IPS DF 4.7 (cell line): ENCODE measurements at regions not wholly inside any gene's neighbourhood (a gene's known extent, or its start where the extent isn't known, plus 50 kb on each side); places are given as distances from the start of the nearest gene placed in this dataset.

Source experiments
- DNase-seq: peaks from one replicate; pipeline ENCODE4 v3.0.0-alpha.2; 2013; ENCODE audit warnings: low spot score; ENCODE audit errors: extremely low read depth

DNA sequence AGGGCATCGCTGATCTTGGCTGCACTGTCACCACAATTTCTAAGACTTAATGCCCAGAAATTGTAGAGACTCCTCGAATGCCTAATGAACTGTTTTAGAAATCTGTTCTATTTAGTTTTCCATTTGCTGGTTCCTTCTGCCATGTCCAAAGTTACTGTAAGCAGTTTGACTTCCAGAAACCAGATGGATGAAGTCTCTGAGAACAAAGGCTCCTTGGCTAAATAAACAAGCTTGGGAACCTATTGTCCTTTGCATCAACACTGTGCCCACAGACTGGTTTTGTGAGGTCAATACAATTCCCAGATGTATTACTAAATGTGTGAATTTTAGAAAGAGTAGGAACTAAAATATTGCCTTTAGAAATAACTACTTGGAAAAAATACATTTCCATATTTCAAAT lies 600.2 kb downstream of the NYAP2 start:
- DNase-seq: no peak

DNA sequence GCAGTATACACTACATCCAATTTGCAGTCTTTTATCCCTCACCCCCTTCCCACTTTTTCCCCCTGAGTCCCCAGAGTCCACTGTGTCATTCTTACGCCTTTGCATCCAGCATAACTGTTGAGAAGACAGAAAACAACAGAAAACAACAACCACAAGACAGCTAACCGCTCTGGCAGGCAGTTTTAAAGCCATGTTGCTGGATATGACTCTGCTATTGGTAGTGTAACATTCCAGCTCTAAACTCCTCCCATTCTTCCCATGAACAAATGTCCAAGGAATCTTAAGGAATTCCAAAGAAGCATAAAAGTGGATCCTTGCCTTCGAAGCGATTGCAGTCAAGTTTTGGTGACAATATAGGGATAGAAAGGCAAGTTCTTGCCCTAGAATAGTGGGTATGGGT lies 599.1 kb downstream of the NYAP2 start:
- no peak for DNase-seq

DNA sequence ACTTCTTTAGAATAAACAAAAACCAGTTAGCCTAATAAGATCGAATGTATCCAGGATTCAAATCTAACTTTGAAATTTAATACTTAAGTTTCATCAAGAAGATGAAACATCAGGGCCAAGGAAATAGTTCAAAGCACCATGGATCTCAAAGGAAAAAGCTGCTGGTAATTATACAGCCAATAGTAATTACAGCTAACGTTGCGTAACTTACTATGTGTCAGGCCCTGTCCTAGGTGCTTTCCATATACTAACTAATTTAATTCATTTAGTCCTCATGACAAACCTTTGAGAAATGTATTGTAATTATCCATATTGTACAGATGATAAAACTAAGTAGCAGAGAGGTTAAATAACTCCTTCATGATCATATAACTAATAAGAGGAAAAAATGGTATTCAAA lies 598.6 kb downstream of the NYAP2 start:
- no peak for DNase-seq

DNA sequence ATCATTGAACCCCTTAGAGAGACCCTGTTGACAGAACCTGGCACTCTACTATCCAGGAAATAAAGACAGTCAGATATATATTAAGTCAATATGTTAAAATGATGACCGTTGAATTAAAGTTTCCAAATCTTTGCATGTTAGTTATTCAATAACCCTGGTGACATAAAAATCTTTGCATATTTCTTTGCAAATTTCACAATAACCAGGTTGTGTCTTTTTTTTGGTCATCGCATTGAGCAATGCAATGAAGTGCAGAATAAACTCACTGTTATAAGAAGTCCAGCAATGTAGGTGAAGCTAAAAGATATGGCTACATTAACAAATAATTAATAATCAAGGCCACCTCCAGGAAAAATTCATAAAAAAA lies 596.9 kb downstream of the NYAP2 start:
- no peak for DNase-seq

DNA sequence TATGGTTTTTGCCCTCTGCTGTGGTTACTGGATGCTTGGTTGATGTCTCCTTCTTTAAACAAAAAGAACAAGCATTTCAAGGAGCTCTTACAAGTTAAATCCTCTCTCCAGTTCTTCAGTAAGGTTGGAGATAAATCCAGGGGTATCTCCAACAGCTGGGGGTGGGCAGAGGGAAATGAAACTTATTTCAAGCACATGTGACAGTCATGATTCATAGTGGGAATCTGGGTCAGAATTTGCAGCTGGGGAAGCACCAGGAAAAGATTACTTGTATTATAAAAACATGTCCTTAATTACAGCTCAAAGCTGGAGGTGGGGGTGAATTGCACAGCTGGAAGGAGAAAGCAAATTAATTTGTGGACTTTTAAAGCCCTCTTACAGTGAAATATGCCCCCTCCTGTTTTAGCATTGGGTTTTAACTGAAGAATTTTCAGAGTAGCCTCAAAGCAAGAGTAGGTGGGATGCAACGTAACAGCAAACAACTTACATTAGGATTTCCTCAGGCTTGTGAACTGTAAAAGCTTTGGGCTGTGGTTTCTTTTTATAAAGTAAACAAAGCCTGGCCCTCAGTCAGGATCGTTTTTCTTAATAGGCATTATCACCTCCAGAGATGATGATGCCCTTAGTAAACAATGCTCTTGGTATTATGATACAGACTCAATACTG lies 596.4 kb downstream of the NYAP2 start:
- DNase-seq: no peak

DNA sequence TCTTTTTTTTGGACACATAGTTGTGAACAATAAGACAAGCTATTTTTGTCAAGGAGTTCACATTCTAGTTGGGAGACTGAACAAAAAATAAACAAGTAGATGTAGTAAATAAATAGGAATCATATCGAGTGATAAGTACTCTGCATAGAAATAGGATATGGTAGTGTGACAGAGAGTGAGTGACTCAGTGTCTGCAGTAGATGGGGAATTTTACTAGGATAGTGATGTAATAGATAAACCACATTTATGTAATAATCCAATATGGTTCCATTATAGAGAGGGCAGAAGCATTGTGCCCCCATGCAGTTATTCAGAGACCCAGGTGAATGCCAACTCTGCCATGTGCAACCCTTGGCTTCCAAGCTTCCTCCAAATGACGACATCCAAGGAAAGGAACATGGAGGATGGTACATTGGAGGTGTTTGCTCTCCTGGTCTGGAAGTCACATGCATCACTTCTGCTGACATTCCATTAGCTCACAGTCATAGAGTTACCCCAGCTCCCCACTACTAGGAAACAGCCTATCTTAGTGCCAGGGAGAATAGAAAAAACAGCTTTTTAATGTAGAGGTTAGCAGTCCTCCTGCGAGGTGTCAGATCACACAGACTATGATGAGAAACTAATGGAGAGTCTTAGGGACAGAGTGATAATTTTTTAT lies 595.4 kb downstream of the NYAP2 start:
- no peak for DNase-seq

DNA sequence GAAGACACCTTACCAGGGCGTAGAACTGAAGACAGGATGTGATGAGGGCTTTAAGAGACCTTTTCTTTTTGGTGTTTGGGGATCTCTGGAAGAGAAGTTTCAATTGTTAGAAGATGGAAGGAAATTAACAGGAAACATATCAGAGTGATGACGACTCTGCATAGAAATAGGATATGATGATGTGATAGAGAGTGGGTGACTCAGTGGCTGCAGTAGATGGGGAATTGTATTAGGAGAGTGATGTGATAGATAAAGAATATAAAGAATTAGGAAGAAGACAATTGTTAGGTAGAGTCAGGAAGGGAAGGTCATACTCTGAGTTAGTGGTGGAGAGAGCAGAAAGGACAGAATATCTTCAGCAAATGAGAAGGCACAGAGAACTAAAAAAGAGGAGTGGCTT lies 593.9 kb downstream of the NYAP2 start:
- no peak for DNase-seq

DNA sequence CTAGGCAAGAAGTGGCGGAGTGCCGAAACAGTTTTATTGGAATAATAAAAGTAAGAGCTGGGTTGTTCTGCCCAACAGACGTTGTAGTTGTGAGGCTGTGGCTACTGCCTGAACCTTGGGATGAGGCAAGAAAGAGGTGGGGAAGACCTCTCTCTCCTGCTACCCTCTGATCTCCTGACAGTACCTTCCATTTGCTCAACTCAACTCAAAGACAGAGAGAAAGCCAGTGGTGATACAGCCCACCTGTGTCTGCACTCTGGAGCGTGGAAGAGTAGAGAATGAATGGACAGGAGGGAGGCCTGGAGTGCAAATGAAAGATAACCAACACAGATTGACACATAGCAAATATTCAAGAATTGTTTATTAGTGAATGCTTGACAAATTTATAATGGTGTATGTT lies 590.3 kb downstream of the NYAP2 start:
- no peak for DNase-seq

DNA sequence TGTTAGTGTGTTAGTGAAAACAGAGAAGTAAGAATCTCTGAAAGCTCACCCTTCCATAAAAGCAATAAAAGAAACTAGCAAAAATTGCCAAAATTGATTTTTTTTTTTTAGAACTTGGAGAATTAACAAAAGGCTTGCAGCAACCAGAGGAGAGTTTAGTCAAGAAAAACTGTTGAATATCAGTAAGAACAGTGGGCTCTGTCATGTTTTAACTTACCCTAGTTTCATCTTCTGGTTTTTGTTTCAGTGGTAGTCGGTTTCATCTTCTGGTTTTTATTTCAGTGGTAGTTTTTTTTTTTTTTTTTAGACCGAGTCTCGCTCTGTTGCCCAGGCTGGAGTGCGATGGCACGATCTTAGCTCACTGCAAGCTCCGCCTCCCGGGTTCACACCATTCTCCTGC lies 580.9 kb downstream of the NYAP2 start:
- no peak for DNase-seq

DNA sequence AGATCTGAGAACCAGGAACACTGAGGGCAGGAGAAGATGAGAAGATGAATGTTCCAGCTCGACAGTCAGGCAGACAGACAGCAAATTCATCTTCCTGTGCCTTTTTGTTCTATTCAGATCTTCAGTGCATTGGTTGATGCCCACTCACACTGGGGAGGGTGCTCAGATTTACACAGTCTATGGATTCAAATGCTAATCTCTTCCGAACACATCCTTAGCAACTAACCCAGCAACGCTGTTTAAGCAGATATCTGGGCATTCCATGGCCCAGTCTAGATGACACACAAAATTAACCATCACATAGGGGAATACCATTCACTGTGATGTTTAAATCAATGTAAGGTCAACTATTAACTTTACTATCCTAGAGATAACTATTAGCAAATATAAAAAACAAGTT lies 571.9 kb downstream of the NYAP2 start:
- no peak for DNase-seq

DNA sequence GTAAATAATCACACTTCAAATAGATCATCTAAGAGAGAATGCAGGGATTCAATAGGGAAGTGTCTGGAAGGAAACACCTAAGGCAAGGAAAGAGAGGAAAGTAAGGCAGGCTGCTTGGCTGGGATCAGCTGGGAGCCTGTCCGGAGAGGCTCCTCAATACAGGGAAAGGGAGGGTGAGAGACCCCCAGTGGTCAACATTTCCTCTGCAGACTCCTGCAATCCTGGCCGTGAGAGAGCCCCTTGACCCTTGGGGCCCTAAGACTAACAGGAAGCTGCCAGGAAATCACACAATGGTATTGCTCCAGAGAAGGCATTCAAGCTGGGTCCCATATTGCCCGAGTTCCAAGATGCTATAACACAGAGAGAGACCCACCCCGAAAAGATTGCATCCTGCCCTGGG lies 549.4 kb downstream of the NYAP2 start:
- peak; percentile 11 for DNase-seq

DNA sequence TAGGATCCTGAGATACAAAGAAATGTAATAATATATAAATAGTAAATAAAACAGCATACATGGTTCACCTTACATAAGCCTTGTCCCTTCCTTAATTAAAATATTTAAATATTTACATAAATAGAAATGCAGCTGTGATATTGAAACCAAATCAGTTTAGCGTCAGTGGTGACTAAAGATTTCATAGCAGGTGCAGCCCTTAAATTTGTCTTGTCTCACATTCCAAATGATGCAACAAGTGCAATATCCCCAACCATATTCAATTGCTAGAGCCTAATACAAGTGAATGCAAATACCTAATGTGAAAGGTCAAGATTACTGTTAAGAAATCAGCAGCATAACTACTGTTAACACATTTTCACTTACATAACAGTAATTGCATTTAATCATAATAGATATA lies 539.5 kb downstream of the NYAP2 start:
- DNase-seq: no peak

DNA sequence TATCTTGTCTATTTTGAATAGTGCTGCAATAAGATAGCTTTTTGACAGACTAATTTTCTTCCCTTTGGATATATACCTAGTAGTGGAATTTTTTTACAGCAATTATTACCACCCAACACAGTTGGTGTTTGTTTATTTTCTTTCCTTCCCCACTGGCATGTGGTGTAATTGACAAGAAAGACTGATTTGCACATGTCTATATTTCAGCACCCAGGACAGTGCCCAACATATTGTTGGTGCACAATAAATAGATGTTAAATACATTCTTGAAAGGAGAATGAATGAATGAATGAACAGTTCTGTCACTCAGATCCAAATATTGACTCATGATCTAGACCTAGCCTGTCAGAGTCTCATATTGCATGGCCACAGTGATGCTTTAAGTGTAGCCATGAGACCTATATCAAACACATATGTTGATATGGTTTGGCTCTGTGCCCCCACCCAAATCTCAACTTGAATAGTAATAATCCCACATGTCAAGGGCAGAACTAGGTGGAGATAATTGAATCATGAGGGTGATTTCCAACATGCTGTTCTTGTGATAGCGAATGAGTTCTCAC lies 538.2 kb downstream of the NYAP2 start:
- no peak for DNase-seq

DNA sequence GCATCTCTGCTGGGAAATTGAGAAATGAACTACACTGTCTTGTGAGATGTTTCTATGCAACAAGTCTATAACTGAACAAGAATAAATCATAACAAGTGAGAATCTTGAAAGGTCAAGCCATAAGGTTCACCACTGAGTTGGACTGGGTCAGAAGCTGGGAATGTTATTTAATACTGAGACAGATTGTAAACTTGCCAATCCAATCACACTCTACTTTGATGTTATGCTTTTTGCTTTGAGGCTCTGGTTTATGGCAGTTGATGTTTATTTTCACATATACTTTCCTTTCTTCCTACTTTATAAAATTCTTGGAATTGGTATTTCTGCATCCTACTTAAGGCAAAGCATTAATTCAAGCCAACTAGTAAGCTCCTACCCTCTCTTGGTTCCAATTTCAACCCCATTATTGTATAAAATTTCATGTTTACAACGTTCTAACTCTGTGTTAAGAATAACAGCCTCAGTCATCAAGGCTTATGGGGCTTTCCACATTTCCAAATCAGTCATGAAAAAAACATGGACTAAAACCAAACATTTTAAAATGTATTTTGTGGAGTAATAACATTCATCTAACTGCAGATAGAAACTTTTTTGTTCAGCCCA lies 533.4 kb downstream of the NYAP2 start:
- DNase-seq: no peak

DNA sequence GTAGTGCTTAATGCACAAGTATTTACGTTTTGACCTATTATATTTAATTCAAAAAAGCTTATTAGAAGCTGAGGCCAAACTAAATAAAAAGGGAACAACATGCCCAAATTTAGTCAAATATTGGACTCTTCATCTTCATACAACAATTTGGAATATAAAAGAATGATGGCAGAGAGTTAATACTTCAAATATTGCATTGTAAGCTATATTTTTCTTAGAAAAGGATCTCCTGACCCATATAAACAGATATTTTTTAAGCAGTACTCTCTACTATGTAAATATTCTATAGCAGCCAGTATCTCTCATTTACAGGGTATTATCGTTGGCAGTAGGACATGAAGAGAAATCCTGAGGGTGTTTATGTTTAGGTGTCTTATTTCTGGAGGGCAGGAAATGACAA lies 531.2 kb downstream of the NYAP2 start:
- DNase-seq: no peak

DNA sequence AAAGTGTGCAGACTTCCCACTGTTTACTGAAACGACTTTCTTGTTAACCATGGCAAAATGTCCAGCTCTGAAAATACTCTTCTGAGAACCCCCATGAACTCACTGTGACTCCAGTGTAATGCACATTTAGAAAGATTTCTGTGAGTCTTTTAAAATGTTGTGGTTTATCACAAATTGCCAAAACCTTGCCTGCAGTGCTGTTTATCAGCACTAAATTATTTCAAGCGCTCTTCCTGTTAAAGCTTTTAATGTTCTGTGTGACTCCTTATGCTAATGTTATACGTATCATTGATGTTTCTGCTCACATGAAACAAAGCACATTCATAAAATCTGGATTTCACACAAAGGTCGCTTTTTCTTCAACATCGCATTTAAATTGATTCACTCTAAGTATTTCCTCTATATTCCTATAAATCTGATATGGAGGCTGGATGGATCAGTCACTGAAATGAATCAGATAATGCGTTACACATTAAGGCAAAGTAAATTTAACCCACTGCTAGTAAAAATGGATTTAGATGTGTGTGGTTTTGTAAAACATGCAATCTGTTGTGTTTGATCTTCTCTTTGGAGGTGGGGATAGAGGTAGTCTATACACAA lies 521.2 kb downstream of the NYAP2 start:
- DNase-seq: no peak

DNA sequence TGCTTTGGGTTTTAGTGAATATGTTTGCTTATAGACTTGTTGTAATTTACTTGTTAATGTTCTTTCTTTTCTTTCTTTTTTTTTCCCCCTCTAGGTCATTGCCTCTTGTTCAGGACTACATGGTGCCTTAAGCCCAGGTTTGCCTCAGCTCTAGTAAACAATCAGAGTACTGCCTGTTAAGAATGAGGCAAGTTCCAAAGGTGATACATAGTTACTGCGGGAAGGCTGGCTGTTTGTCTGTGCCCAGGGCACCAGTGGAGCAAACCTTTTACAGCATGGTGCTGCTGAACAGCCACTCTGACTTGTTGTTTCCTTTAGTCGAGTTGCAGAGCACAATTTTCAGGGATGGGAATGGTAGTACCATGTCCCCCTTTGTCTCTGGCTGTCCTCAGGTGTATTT lies 517.2 kb downstream of the NYAP2 start:
- no peak for DNase-seq

DNA sequence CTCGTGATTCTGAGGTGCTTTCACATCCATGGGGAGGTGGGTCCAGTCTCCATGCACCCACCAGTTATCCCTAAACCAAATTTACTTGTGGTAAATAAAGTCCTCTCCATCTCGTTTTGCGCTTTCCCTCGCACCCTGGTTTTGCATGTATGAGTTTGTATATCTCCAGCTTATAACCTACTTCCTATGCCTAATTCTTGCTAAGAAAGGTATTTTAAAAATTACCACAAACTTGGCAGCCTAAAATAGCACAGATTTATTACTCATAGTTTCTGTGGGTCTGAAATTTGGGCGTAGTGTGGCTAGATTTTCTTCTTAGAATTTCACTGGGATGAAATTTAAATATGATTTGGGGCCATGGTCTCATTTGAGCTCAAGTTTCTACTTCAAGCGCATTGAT lies 511.5 kb downstream of the NYAP2 start:
- DNase-seq: no peak

DNA sequence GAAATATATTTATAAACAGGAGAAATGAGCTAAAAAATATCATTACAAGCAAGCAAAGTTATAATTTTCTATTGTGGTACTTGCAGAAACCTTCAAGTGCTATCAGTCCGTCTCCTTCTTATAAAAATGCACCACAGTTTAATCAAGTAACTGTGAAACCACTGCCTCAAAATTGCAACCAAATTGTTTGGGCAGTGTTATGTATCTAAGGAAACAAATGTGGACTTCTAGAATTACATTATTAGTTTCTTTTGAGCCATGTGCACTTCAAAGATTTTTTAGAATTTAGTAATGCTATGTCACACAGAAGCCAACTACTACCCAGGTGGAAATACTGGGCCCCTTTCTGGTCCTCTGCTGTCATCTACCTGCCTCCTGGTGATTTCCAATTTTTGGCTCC lies 495.6 kb downstream of the NYAP2 start:
- no peak for DNase-seq

DNA sequence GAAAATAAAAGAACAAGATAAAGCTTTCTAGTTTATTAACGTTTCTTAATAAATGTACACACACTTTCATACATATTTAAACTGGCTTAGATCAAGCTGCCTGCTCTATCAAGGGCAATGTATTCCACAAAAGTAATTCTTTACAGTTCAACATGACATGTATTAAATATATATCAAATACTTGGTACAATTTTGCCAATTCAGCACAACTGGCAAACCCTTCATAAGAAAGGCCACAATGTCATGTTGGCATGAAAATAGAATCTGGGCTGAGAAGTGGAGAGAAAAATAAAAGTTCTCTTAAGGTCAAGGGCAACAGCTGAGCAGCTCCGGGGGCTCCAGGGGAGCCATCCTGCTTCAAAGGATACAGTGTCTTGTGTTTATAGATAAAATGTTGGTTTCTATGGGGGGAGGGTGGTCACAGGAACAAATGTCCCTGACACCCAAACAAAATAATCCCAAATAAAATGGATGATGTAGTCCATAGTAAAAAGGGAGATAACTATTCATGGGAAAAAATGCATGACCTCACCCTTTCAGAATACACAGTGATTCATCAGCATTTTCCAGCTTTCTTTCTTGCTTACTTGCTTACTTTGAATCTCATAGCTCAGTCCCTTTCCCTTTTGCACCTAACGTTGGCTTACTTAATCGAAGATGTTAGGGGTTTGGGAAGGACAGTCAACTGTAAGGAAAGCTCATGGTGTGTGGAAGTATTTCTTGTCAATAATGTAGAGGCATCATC lies 494.9 kb downstream of the NYAP2 start:
- DNase-seq: no peak

DNA sequence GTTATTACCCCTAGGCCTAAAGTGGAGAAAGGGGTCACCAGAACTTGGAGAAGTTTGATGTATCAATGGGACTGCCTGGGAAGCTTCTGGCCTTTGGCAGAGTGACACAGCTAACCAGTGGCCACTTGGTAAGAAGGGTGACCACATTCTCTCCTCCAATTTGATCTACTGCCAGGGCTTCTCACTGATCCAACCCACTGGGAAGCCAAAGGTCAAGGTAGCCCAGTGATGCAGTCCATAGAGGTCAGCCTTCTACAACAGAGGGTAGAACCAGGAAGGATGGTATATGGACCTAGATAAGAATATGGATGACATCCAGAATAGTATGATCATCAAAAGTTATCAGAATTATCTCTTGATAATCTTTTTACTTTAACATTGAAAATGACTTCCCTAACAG lies 493.6 kb downstream of the NYAP2 start:
- no peak for DNase-seq

DNA sequence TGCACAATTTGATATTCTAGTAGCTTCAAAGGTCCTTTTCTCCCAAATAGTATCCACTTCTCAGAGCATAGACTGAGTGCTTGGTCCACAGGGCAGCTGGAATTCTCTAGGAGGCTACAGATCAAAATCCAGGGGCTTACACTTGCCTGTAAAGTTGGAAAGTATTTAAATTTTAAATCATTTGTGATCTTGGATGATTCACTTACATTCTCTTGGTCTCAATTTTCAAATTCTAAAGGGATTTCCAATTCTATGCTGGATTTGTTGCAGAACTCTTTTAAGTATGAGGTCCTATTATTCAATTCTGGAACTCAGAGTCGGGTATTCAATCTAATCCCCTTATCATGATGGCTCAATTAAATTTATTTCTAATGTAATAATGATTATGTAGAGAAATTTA lies 492.3 kb downstream of the NYAP2 start:
- DNase-seq: no peak
